ENCODE measurements at regions not wholly inside any gene's neighbourhood (a gene's known extent, or its start where the extent isn't known, plus 50 kb on each side); places are given as distances from the start of the nearest gene placed in this dataset.

- Histone ChIP-seq H3K27ac (ENCODE audit: extremely low read length, insufficient read depth, low read length) (no peak overlapping the region), H3K4me1 (ENCODE audit: insufficient read depth, low read length) (no peaks in the 10 kb centered on the region), H3K9ac (ENCODE audit: insufficient read depth, low read depth, low read length) (no peak overlapping the region), H2AFZ (ENCODE audit: low read length) (no peak overlapping the region), H4K20me1 (ENCODE audit: insufficient read depth, low read length) (no peaks in the 10 kb centered on the region), H3K36me3 (replicated peaks in 1 of 2; ENCODE audit: control insufficient read depth in 1 of 2, insufficient read depth in 2 of 2, low read length in 2 of 2) (no peaks in the 10 kb centered on the region), H3K79me2 (ENCODE audit: insufficient read depth, low read length) (no peaks in the 10 kb centered on the region), H3K9me3 (ENCODE audit: low read length) (no peaks in the 10 kb centered on the region), H3K4me3 (replicated peaks in 1 of 3; ENCODE audit: insufficient read depth in 1 of 3, low read depth in 2 of 3, low read length in 3 of 3) (no peak overlapping the region), H3K4me2 (ENCODE audit: low read depth, low read length) (no peak overlapping the region), H3K27me3 (ENCODE audit: control insufficient read depth in 1 of 2, insufficient read depth in 2 of 2, low read length in 2 of 2) (no peaks in the 10 kb centered on the region; a peak in 1 of 5 replicates)
- no TSS peak for BruUV-seq (replicated peaks)
- CTCF ChIA-PET (ENCODE audit: low intra/inter-chr PET ratio, low total read pairs): no interaction called here
- in situ Hi-C loops (cut with HindIII; ENCODE audit: extremely low pct_ligation_motif_present, low pct_unique_long_range_greater_than_20kb): no loop called here
- no peak for ATAC-seq
- intact Hi-C loops (cut with micrococcal nuclease; ENCODE audit: unreplicated experiment): no loop called here
- DNase-seq (ENCODE audit: low spot score): no peak
- FAIRE-seq: no peak
- 17% methylated on average over 5 of the region's 6 CpGs for WGBS (ENCODE audit: low lambda C conversion rate)
- POLR2A ChIA-PET: no interaction called here
- no peak for TF ChIP-seq NR1H2 (CRISPR knock-in tag; IDR thresholded peaks at IDR 0.05; ENCODE audit: borderline replicate concordance, low read depth)
- no peak for TF ChIP-seq ZFP62 (CRISPR knock-in tag; IDR thresholded peaks at IDR 0.05)
- TF ChIP-seq TARDBP (CRISPR knock-in tag; IDR thresholded peaks at IDR 0.05): no peak
- TF ChIP-seq, protein P1, sequence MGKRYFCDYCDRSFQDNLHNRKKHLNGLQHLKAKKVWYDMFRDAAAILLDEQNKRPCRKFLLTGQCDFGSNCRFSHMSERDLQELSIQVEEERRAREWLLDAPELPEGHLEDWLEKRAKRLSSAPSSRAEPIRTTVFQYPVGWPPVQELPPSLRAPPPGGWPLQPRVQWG (CRISPR knock-in tag; IDR thresholded peaks at IDR 0.05; ENCODE audit: borderline replicate concordance, low read depth): no peak
- TF ChIP-seq, protein P2, sequence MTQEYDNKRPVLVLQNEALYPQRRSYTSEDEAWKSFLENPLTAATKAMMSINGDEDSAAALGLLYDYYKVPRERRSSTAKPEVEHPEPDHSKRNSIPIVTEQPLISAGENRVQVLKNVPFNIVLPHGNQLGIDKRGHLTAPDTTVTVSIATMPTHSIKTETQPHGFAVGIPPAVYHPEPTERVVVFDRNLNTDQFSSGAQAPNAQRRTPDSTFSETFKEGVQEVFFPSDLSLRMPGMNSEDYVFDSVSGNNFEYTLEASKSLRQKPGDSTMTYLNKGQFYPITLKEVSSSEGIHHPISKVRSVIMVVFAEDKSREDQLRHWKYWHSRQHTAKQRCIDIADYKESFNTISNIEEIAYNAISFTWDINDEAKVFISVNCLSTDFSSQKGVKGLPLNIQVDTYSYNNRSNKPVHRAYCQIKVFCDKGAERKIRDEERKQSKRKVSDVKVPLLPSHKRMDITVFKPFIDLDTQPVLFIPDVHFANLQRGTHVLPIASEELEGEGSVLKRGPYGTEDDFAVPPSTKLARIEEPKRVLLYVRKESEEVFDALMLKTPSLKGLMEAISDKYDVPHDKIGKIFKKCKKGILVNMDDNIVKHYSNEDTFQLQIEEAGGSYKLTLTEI (CRISPR knock-in tag; conservative IDR thresholded peaks at IDR 0.05): no peak
- TF ChIP-seq ZNF878 (CRISPR knock-in tag; IDR thresholded peaks at IDR 0.05): no peak
- no peak for TF ChIP-seq ZNF256 (CRISPR knock-in tag; conservative IDR thresholded peaks at IDR 0.05)
- TF ChIP-seq, protein P3, sequence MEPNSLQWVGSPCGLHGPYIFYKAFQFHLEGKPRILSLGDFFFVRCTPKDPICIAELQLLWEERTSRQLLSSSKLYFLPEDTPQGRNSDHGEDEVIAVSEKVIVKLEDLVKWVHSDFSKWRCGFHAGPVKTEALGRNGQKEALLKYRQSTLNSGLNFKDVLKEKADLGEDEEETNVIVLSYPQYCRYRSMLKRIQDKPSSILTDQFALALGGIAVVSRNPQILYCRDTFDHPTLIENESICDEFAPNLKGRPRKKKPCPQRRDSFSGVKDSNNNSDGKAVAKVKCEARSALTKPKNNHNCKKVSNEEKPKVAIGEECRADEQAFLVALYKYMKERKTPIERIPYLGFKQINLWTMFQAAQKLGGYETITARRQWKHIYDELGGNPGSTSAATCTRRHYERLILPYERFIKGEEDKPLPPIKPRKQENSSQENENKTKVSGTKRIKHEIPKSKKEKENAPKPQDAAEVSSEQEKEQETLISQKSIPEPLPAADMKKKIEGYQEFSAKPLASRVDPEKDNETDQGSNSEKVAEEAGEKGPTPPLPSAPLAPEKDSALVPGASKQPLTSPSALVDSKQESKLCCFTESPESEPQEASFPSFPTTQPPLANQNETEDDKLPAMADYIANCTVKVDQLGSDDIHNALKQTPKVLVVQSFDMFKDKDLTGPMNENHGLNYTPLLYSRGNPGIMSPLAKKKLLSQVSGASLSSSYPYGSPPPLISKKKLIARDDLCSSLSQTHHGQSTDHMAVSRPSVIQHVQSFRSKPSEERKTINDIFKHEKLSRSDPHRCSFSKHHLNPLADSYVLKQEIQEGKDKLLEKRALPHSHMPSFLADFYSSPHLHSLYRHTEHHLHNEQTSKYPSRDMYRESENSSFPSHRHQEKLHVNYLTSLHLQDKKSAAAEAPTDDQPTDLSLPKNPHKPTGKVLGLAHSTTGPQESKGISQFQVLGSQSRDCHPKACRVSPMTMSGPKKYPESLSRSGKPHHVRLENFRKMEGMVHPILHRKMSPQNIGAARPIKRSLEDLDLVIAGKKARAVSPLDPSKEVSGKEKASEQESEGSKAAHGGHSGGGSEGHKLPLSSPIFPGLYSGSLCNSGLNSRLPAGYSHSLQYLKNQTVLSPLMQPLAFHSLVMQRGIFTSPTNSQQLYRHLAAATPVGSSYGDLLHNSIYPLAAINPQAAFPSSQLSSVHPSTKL (CRISPR knock-in tag; IDR thresholded peaks at IDR 0.05): no peak
- TF ChIP-seq, protein P4, sequence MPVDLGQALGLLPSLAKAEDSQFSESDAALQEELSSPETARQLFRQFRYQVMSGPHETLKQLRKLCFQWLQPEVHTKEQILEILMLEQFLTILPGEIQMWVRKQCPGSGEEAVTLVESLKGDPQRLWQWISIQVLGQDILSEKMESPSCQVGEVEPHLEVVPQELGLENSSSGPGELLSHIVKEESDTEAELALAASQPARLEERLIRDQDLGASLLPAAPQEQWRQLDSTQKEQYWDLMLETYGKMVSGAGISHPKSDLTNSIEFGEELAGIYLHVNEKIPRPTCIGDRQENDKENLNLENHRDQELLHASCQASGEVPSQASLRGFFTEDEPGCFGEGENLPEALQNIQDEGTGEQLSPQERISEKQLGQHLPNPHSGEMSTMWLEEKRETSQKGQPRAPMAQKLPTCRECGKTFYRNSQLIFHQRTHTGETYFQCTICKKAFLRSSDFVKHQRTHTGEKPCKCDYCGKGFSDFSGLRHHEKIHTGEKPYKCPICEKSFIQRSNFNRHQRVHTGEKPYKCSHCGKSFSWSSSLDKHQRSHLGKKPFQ (CRISPR knock-in tag; IDR thresholded peaks at IDR 0.05; ENCODE audit: insufficient replicate concordance): no peak
- TF ChIP-seq IRX3 (CRISPR knock-in tag; IDR thresholded peaks at IDR 0.05; ENCODE audit: borderline replicate concordance, low read depth): no peak
- no peak for TF ChIP-seq ZNF609 (CRISPR knock-in tag; IDR thresholded peaks at IDR 0.05; ENCODE audit: borderline replicate concordance)
Observed at GRCh38 chr11:133600786-133601185, 68.5 kb upstream of the OPCML start.
